Astrocyte (in vitro differentiated cells and primary cell): ENCODE measurements at regions not wholly inside any gene's neighbourhood (a gene's known extent, or its start where the extent isn't known, plus 50 kb on each side); places are given as distances from the start of the nearest gene placed in this dataset.

Source experiments
- CTCF ChIP-seq: IDR thresholded peaks from 2 replicates; pipeline ENCODE4 v1.5.1; 2011; ENCODE audit warnings: low read depth, mild to moderate bottlenecking, inconsistent platforms, low read length, moderate library complexity; ENCODE audit not compliant: insufficient read depth
- EZH2 ChIP-seq: IDR thresholded peaks from 2 replicates; pipeline ENCODE4 v1.6.1; 2012; ENCODE audit warnings: mild to moderate bottlenecking, low read length, inconsistent platforms; ENCODE audit not compliant: insufficient read depth

- TF ChIP-seq EZH2 (no peak), CTCF (no peak)
These were observed 245.8 kb downstream of the TLE4 start for GRCh38 chr9:79817438-79818004.
